Fibroblast of peridontal ligament (primary cell): ENCODE measurements at regions not wholly inside any gene's neighbourhood (a gene's known extent, or its start where the extent isn't known, plus 50 kb on each side); places are given as distances from the start of the nearest gene placed in this dataset.

Experiments used
- DNase-seq: peaks from one replicate; pipeline ENCODE4 v3.0.0-alpha.2; 2010; ENCODE audit errors: extremely low read depth

GRCh38 chr5:61737301-61737963 is 405.4 kb downstream of the ZSWIM6 start:
- no peak for DNase-seq

GRCh38 chr5:61737964-61738340 is 405.9 kb downstream of the ZSWIM6 start:
- no peak for DNase-seq

- DNase-seq: no peak
These were observed 406.4 kb downstream of the ZSWIM6 start for GRCh38 chr5:61738446-61738845.

- DNase-seq: no peak
These were observed 412.9 kb downstream of the ZSWIM6 start for GRCh38 chr5:61744690-61745619.

GRCh38 chr5:61746831-61747575 is 414.9 kb downstream of the ZSWIM6 start:
- DNase-seq: peak; percentile 12

GRCh38 chr5:61748121-61748520 is 416.1 kb downstream of the ZSWIM6 start:
- DNase-seq: no peak

- no peak for DNase-seq
These were observed 416.6 kb downstream of the ZSWIM6 start for GRCh38 chr5:61748651-61749050.

GRCh38 chr5:61752588-61752987 is 420.5 kb downstream of the ZSWIM6 start:
- no peak for DNase-seq

GRCh38 chr5:61754792-61755191 is 422.7 kb downstream of the ZSWIM6 start:
- no peak for DNase-seq

- DNase-seq: no peak
These were observed 423.7 kb downstream of the ZSWIM6 start for GRCh38 chr5:61755726-61756222.

- DNase-seq: no peak
These were observed 426.7 kb downstream of the ZSWIM6 start for GRCh38 chr5:61758711-61759110.

GRCh38 chr5:61765471-61765870 is 433.4 kb downstream of the ZSWIM6 start:
- DNase-seq: no peak

- no peak for DNase-seq
These were observed 434.1 kb downstream of the ZSWIM6 start for GRCh38 chr5:61766141-61766540.

GRCh38 chr5:61767231-61768080 is 435.4 kb downstream of the ZSWIM6 start:
- no peak for DNase-seq

- no peak for DNase-seq
These were observed 436.7 kb downstream of the ZSWIM6 start for GRCh38 chr5:61768692-61769281.

GRCh38 chr5:61771062-61771461 is 439.0 kb downstream of the ZSWIM6 start:
- no peak for DNase-seq

GRCh38 chr5:61771808-61772207 is 439.8 kb downstream of the ZSWIM6 start:
- no peak for DNase-seq

GRCh38 chr5:61775901-61776300 is 443.8 kb downstream of the ZSWIM6 start:
- no peak for DNase-seq

GRCh38 chr5:61777292-61777691 is 445.2 kb downstream of the ZSWIM6 start:
- DNase-seq: no peak

- DNase-seq: no peak
These were observed 447.7 kb downstream of the ZSWIM6 start for GRCh38 chr5:61779743-61780142.

- DNase-seq: no peak
These were observed 451.4 kb downstream of the ZSWIM6 start for GRCh38 chr5:61783481-61783880.
